ENCODE measurements at regions not wholly inside any gene's neighbourhood (a gene's known extent, or its start where the extent isn't known, plus 50 kb on each side); places are given as distances from the start of the nearest gene placed in this dataset.

GRCh38 chr7:149552799-149553198 lies 55.2 kb upstream of the ZNF746 start:
- CTCF ChIA-PET (ENCODE audit: partially characterized antibody): no interaction called here
- H4K20me1 ChIP-seq (replicated peaks in 1 of 2; ENCODE audit: control insufficient read depth in 1 of 2, insufficient read depth in 2 of 2, low read length in 2 of 2): no peaks in the 10 kb centered on the region

More at GRCh38 chr7:149552799-149553198, 55.2 kb upstream of the ZNF746 start:
- Histone ChIP-seq H3K9me3 (ENCODE audit: insufficient read depth in 2 of 2, low read depth in 1 of 2, low read length in 1 of 2) (peaks cover 0 to 13% of the 10 kb centered on the region in 2 experiments; a peak in 1 of 4 replicates), H3K36me3 (ENCODE audit: control insufficient read depth in 2 of 4, insufficient read depth in 4 of 4, low read length in 3 of 4) (peaks cover 3 to 58% (median 31%) of the 10 kb centered on the region in 4 experiments; a peak in 6 of 8 replicates), H3K14ac (ENCODE audit: insufficient read length) (no peak overlapping the region), H4K8ac (ENCODE audit: extremely low read depth, insufficient read depth, low read length) (no peak overlapping the region), H3K23me2 (ENCODE audit: low read depth, low read length) (no peaks in the 10 kb centered on the region), H3K4me2 (ENCODE audit: insufficient read depth in 1 of 2, low read depth in 2 of 2, low read length in 2 of 2) (no peak overlapping the region), H3K18ac (ENCODE audit: extremely low read depth, low read length) (no peak overlapping the region), H3K9ac (replicated peaks in 1 of 4; ENCODE audit: extremely low read depth in 1 of 4, low read depth in 3 of 4, low read length in 3 of 4) (no peak overlapping the region), H2BK12ac (ENCODE audit: low read depth, low read length) (no peak overlapping the region), H2AFZ (ENCODE audit: low read length) (no peak overlapping the region), H2BK20ac (ENCODE audit: low read length) (no peak overlapping the region), H2BK120ac (replicated peaks; ENCODE audit: low read depth, low read length) (no peak overlapping the region), H4K5ac (ENCODE audit: insufficient read length, low read depth, low read length) (no peak overlapping the region), H2BK5ac (ENCODE audit: low read depth, low read length) (no peak overlapping the region), H3K27ac (ENCODE audit: low read depth, low read length) (no peak overlapping the region), H2AK5ac (ENCODE audit: low read depth, low read length) (no peak overlapping the region), H3K79me1 (ENCODE audit: low read depth, low read length) (no peaks in the 10 kb centered on the region), H4K91ac (replicated peaks; ENCODE audit: insufficient read length, low read length) (no peak overlapping the region), H3K79me2 (ENCODE audit: control insufficient read depth in 1 of 2, insufficient read depth in 2 of 2, low read length in 2 of 2) (no peaks in the 10 kb centered on the region), H3K4me1 (replicated peaks in 1 of 4; ENCODE audit: control insufficient read depth in 3 of 4, insufficient read depth in 4 of 4, low read length in 3 of 4) (no peaks in the 10 kb centered on the region), H3K56ac (replicated peaks; ENCODE audit: insufficient read length, low read depth, low read length) (no peak overlapping the region), H3K4ac (replicated peaks; ENCODE audit: insufficient read length, low read depth, low read length) (no peak overlapping the region), H3K27me3 (replicated peaks in 1 of 4; ENCODE audit: control insufficient read depth in 3 of 4, extremely low read depth in 1 of 4, insufficient read depth in 3 of 4, low read length in 3 of 4) (no peaks in the 10 kb centered on the region), H3K23ac (ENCODE audit: insufficient read length) (no peak overlapping the region), H2BK15ac (ENCODE audit: low read length) (no peak overlapping the region), H3K4me3 (ENCODE audit: extremely low read depth in 1 of 4, insufficient read depth in 2 of 4, low read depth in 3 of 4, low read length in 4 of 4) (no peak overlapping the region)
- WGBS, 2 experiments (ENCODE audit: extremely low coverage in 1 of 2, insufficient coverage in 1 of 2, insufficient read length in 1 of 2, insufficient replicate concordance in 2 of 2, low coverage in 1 of 2, low lambda C conversion rate in 2 of 2, missing lambda C conversion rate in 1 of 2): 100% methylated on average over 3 of the region's 3 CpGs; no CpG with 5 or more reads in 1 of the 2 experiments
- no peak for DNase-seq (ENCODE audit: low read depth in 1 of 2, low spot score in 2 of 2)
- no peak for FAIRE-seq
- TF ChIP-seq GABPA (IDR thresholded peaks at IDR 0.05; ENCODE audit: borderline replicate concordance, insufficient read depth, low read length) (no peak), EZH2 (IDR thresholded peaks at IDR 0.05; ENCODE audit: low read depth, low read length, severe bottlenecking) (no peak), SIRT6 (IDR thresholded peaks at IDR 0.05; ENCODE audit: low read length) (no peak), TAF7 (optimal IDR thresholded peaks at IDR 0.05; ENCODE audit: borderline replicate concordance, low read depth, low read length) (no peak), SUZ12 (IDR thresholded peaks at IDR 0.05; ENCODE audit: low read length) (no peak), KDM1A (IDR thresholded peaks at IDR 0.05; ENCODE audit: borderline replicate concordance, low read length) (no peak), PHF8 (conservative IDR thresholded peaks at IDR 0.05; ENCODE audit: low read depth, low read length) (no peak)
- TF ChIP-seq, protein P1, sequence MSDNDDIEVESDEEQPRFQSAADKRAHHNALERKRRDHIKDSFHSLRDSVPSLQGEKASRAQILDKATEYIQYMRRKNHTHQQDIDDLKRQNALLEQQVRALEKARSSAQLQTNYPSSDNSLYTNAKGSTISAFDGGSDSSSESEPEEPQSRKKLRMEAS (IDR thresholded peaks at IDR 0.05): no peak
- POLR2A ChIA-PET (ENCODE audit: partially characterized antibody): no interaction called here

Measured in H1 (cell line).